GM19239 (cell line): ENCODE measurements at regions not wholly inside any gene's neighbourhood (a gene's known extent, or its start where the extent isn't known, plus 50 kb on each side); places are given as distances from the start of the nearest gene placed in this dataset.
A peak's percentile ranks its signal among the peaks of the same experiment; 100 is the strongest.

Experiments used
- DNase-seq: peaks from one replicate; pipeline ENCODE4 v3.0.0; 2011; ENCODE audit warnings: low spot score; ENCODE audit not compliant: insufficient read length
- FAIRE-seq: peaks from 2 replicates; lab custom pipeline; 2011; peaks lifted over from hg19 to GRCh38; lab: Jason Lieb, UNC

- DNase-seq (no peak), FAIRE-seq (no peak)
Measured at GRCh38 chr6:26195924-26196845, 109.0 kb downstream of the HFE start.

- FAIRE-seq (peak; percentile 82), DNase-seq (no peak)
Measured at GRCh38 chr6:26196846-26197635, 109.8 kb downstream of the HFE start.

- DNase-seq (no peak), FAIRE-seq (no peak)
Measured at GRCh38 chr6:26197636-26197932, 110.4 kb downstream of the HFE start.

GRCh38 chr6:26197933-26198721 is 110.9 kb downstream of the HFE start:
- FAIRE-seq (peak; percentile 75), DNase-seq (no peak)

GRCh38 chr6:26198722-26199056 is 111.5 kb downstream of the HFE start:
- FAIRE-seq (no peak), DNase-seq (no peak)

GRCh38 chr6:26199057-26199772 is 112.0 kb downstream of the HFE start:
- FAIRE-seq, result peak; percentile 80
- DNase-seq, result no peak

- peak; percentile 62 for FAIRE-seq
- DNase-seq, result no peak
Measured at GRCh38 chr6:26199773-26200764, 112.8 kb downstream of the HFE start.

- no peak for FAIRE-seq
Measured at GRCh38 chr6:26200918-26201721, 113.9 kb downstream of the HFE start.

GRCh38 chr6:26202201-26202611 is 115.0 kb downstream of the HFE start:
- FAIRE-seq (no peak), DNase-seq (no peak)

More at GRCh38 chr6:26200918-26201721, 113.9 kb downstream of the HFE start:
- DNase-seq, result no peak

- no peak for DNase-seq
- no peak for FAIRE-seq
Measured at GRCh38 chr6:26202811-26203583, 115.8 kb downstream of the HFE start.

- peak; percentile 92 for FAIRE-seq
Measured at GRCh38 chr6:26204332-26205160, 117.3 kb downstream of the HFE start.

GRCh38 chr6:26205161-26205624 is 118.0 kb downstream of the HFE start:
- no peak for FAIRE-seq
- DNase-seq, result no peak

More at GRCh38 chr6:26204332-26205160, 117.3 kb downstream of the HFE start:
- DNase-seq, result peak; percentile 50

GRCh38 chr6:26205625-26206574 is 118.7 kb downstream of the HFE start:
- DNase-seq (no peak), FAIRE-seq (peak; percentile 90)

- FAIRE-seq (no peak), DNase-seq (no peak)
Measured at GRCh38 chr6:26206868-26207801, 119.9 kb downstream of the HFE start.
